ENCODE measurements at regions not wholly inside any gene's neighbourhood (a gene's known extent, or its start where the extent isn't known, plus 50 kb on each side); places are given as distances from the start of the nearest gene placed in this dataset.

GRCh38 chr6:10033223-10033829 lies 381.5 kb downstream of the TFAP2A start:
- H3K27me3 ChIP-seq = no peaks in the 10 kb centered on the region
- no peak overlapping the region for H3K4me3 ChIP-seq
- no peaks in the 10 kb centered on the region for H3K36me3 ChIP-seq
- no peaks in the 10 kb centered on the region for H3K9me3 ChIP-seq
- DNase-seq = no peak
- TF ChIP-seq POLR2A (IDR thresholded peaks at IDR 0.05) (no peak), CTCF (IDR thresholded peaks at IDR 0.05) (no peak)
- H3K27ac ChIP-seq = no peak overlapping the region
- intact Hi-C loops (cut with DNase I; ENCODE audit: low total_unique reads) = no loop called here
- H3K4me1 ChIP-seq = no peaks in the 10 kb centered on the region

GRCh38 chr6:10031617-10032016 lies 383.3 kb downstream of the TFAP2A start:
- TF ChIP-seq CTCF (IDR thresholded peaks at IDR 0.05) (no peak), POLR2A (IDR thresholded peaks at IDR 0.05) (no peak)
- no peaks in the 10 kb centered on the region for H3K4me1 ChIP-seq
- DNase-seq = no peak
- no peaks in the 10 kb centered on the region for H3K27me3 ChIP-seq
- no peaks in the 10 kb centered on the region for H3K9me3 ChIP-seq
- intact Hi-C loops (cut with DNase I; ENCODE audit: low total_unique reads) = no loop called here
- no peak overlapping the region for H3K27ac ChIP-seq
- no peak overlapping the region for H3K4me3 ChIP-seq
- H3K36me3 ChIP-seq = no peaks in the 10 kb centered on the region

GRCh38 chr6:10030942-10031537 lies 383.8 kb downstream of the TFAP2A start:
- no peaks in the 10 kb centered on the region for H3K4me1 ChIP-seq
- intact Hi-C loops (cut with DNase I; ENCODE audit: low total_unique reads) = no loop called here
- no peak overlapping the region for H3K4me3 ChIP-seq
- TF ChIP-seq POLR2A (IDR thresholded peaks at IDR 0.05) = no peak
- TF ChIP-seq CTCF (IDR thresholded peaks at IDR 0.05) = no peak
- H3K36me3 ChIP-seq = no peaks in the 10 kb centered on the region
- no peaks in the 10 kb centered on the region for H3K9me3 ChIP-seq
- DNase-seq = no peak
- H3K27me3 ChIP-seq = no peaks in the 10 kb centered on the region
- no peak overlapping the region for H3K27ac ChIP-seq

- H3K4me3 ChIP-seq = no peak overlapping the region
- no peaks in the 10 kb centered on the region for H3K36me3 ChIP-seq
- H3K27me3 ChIP-seq = no peaks in the 10 kb centered on the region
- no peak overlapping the region for H3K27ac ChIP-seq
- no peaks in the 10 kb centered on the region for H3K4me1 ChIP-seq
- H3K9me3 ChIP-seq = no peaks in the 10 kb centered on the region
- TF ChIP-seq POLR2A (IDR thresholded peaks at IDR 0.05) (no peak), CTCF (IDR thresholded peaks at IDR 0.05) (no peak)
- intact Hi-C loops (cut with DNase I; ENCODE audit: low total_unique reads) = no loop called here
- DNase-seq = no peak
Observed at GRCh38 chr6:10028222-10028621, 386.7 kb downstream of the TFAP2A start.

- no peaks in the 10 kb centered on the region for H3K27me3 ChIP-seq
- H3K4me3 ChIP-seq = no peak overlapping the region
- no peaks in the 10 kb centered on the region for H3K36me3 ChIP-seq
- no peak for DNase-seq
- H3K4me1 ChIP-seq = no peaks in the 10 kb centered on the region
- intact Hi-C loops (cut with DNase I; ENCODE audit: low total_unique reads) = no loop called here
- TF ChIP-seq CTCF (IDR thresholded peaks at IDR 0.05) (no peak), POLR2A (IDR thresholded peaks at IDR 0.05) (no peak)
- no peak overlapping the region for H3K27ac ChIP-seq
- no peaks in the 10 kb centered on the region for H3K9me3 ChIP-seq
Observed at GRCh38 chr6:10019851-10020250, 395.0 kb downstream of the TFAP2A start.

Data from uterus (tissue), 3 donors.